ENCODE measurements at regions not wholly inside any gene's neighbourhood (a gene's known extent, or its start where the extent isn't known, plus 50 kb on each side); places are given as distances from the start of the nearest gene placed in this dataset.

- TF ChIP-seq ZNF114 (CRISPR knock-in tag; IDR thresholded peaks at IDR 0.05) (no peak), JUNB (IDR thresholded peaks at IDR 0.05; ENCODE audit: unreplicated experiment) (no peak), EZH2 (IDR thresholded peaks at IDR 0.05; ENCODE audit: low read depth, unreplicated experiment) (no peak), POLR2AphosphoS5 (IDR thresholded peaks at IDR 0.05; ENCODE audit: low read depth) (no peak), EZH2phosphoT487 (IDR thresholded peaks at IDR 0.05; ENCODE audit: unreplicated experiment) (no peak), REST (IDR thresholded peaks at IDR 0.05; ENCODE audit: unreplicated experiment) (no peak), ZNF331 (CRISPR knock-in tag; IDR thresholded peaks at IDR 0.05; ENCODE audit: low read depth) (no peak), CREB1 (CRISPR knock-in tag; IDR thresholded peaks at IDR 0.05; ENCODE audit: low read depth) (no peak), ETS1 (IDR thresholded peaks at IDR 0.05) (no peak), STAT1 (IDR thresholded peaks at IDR 0.05; ENCODE audit: unreplicated experiment) (no peak), NANOG (IDR thresholded peaks at IDR 0.05; ENCODE audit: borderline replicate concordance) (no peak)
- TF ChIP-seq, protein P1, sequence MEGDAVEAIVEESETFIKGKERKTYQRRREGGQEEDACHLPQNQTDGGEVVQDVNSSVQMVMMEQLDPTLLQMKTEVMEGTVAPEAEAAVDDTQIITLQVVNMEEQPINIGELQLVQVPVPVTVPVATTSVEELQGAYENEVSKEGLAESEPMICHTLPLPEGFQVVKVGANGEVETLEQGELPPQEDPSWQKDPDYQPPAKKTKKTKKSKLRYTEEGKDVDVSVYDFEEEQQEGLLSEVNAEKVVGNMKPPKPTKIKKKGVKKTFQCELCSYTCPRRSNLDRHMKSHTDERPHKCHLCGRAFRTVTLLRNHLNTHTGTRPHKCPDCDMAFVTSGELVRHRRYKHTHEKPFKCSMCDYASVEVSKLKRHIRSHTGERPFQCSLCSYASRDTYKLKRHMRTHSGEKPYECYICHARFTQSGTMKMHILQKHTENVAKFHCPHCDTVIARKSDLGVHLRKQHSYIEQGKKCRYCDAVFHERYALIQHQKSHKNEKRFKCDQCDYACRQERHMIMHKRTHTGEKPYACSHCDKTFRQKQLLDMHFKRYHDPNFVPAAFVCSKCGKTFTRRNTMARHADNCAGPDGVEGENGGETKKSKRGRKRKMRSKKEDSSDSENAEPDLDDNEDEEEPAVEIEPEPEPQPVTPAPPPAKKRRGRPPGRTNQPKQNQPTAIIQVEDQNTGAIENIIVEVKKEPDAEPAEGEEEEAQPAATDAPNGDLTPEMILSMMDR (conservative IDR thresholded peaks at IDR 0.05; ENCODE audit: low read depth in 2 of 2) = no peak
These were observed 117.6 kb upstream of the PWP1 start for GRCh38 chr12:107567876-107568619.

All from GM23338 (cell line).